Neural progenitor cell (in vitro differentiated cells): ENCODE measurements at regions not wholly inside any gene's neighbourhood (a gene's known extent, or its start where the extent isn't known, plus 50 kb on each side); places are given as distances from the start of the nearest gene placed in this dataset.
A peak's percentile ranks its signal among the peaks of the same experiment; 100 is the strongest.

Source experiments
- DNase-seq: peaks from one replicate; pipeline ENCODE4 v3.0.0-alpha.2; 2016; ENCODE audit warnings: low spot score
- H2AFZ ChIP-seq: fragments of 200-600 bp; sonication (generic); replicated peaks from 2 replicates; pipeline ENCODE4 v1.6.1; 2016; ENCODE audit warnings: antibody characterized with exemption
- H3F3A ChIP-seq: fragments of 200-600 bp; sonication (generic); 2 replicates; pipeline ENCODE4 v1.6.1; 2016; ENCODE audit warnings: antibody characterized with exemption, low read depth
- H3K27ac ChIP-seq: fragments of 200-600 bp; sonication (generic); 2 replicates; pipeline ENCODE4 v1.5.1; 2016; ENCODE audit warnings: mild to moderate bottlenecking
- H3K27me3 ChIP-seq: fragments of 200-600 bp; sonication (generic); 2 replicates; pipeline ENCODE4 v1.6.1; 2016; ENCODE audit warnings: mild to moderate bottlenecking, moderate library complexity
- H3K36me3 ChIP-seq: fragments of 200-600 bp; sonication (generic); 2 replicates; pipeline ENCODE4 v1.5.1; 2016
- H3K4me1 ChIP-seq: fragments of 200-600 bp; sonication (generic); 2 replicates; pipeline ENCODE4 v1.6.1; 2016; ENCODE audit warnings: mixed run types
- H3K4me2 ChIP-seq: fragments of 200-600 bp; sonication (generic); 2 replicates; pipeline ENCODE4 v1.6.1; 2016
- H3K4me3 ChIP-seq: fragments of 200-600 bp; sonication (generic); 2 replicates; pipeline ENCODE4 v1.5.1; 2016
- H3K79me2 ChIP-seq: fragments of 200-600 bp; sonication (generic); 2 replicates; pipeline ENCODE4 v1.6.1; 2016; ENCODE audit warnings: low read depth
- H3K9ac ChIP-seq: fragments of 200-600 bp; sonication (generic); 2 replicates; pipeline ENCODE4 v1.6.1; 2016
- H3K9me3 ChIP-seq: fragments of 200-600 bp; sonication (generic); 2 replicates; pipeline ENCODE4 v1.5.1; 2016; ENCODE audit warnings: low read depth
- H4K20me1 ChIP-seq: fragments of 200-600 bp; sonication (generic); 2 replicates; pipeline ENCODE4 v1.6.1; 2016; ENCODE audit warnings: low read depth
- H3K27ac Mint-ChIP-seq: 3 replicates; pipeline ENCODE4 v1.8.0; 2021; ENCODE audit warnings: mixed read lengths
- H3K27me3 Mint-ChIP-seq: 2 replicates; pipeline ENCODE4 v1.8.0; 2022; ENCODE audit warnings: low read depth, mild to moderate bottlenecking, inconsistent platforms, moderate library complexity, mixed read lengths; ENCODE audit not compliant: insufficient read depth
- H3K36me3 Mint-ChIP-seq: 3 replicates; pipeline ENCODE4 v1.8.0; 2021; ENCODE audit warnings: mixed read lengths
- H3K4me1 Mint-ChIP-seq: 3 replicates; pipeline ENCODE4 v1.8.0; 2021; ENCODE audit warnings: mixed read lengths
- H3K4me3 Mint-ChIP-seq: 3 replicates; pipeline ENCODE4 v1.8.0; 2021; ENCODE audit warnings: mild to moderate bottlenecking, moderate library complexity, mixed read lengths
- H3K9me3 Mint-ChIP-seq: 3 replicates; pipeline ENCODE4 v1.8.0; 2020; ENCODE audit warnings: mixed read lengths
- EZH2 ChIP-seq: fragments of 200-600 bp; sonication (generic); IDR thresholded peaks from 2 replicates; pipeline ENCODE4 v1.6.1; 2017; ENCODE audit warnings: antibody characterized with exemption, mild to moderate bottlenecking, moderate library complexity
- EZH2phosphoT487 ChIP-seq: fragments of 200-600 bp; sonication (generic); IDR thresholded peaks from 2 replicates; pipeline ENCODE4 v1.6.1; 2017; ENCODE audit warnings: antibody characterized with exemption
- TF ChIP-seq, protein P1 (sequence below): fragments of 200-600 bp; sonication (generic); IDR thresholded peaks from 2 replicates; pipeline ENCODE4 v1.5.1; 2017; ENCODE audit warnings: antibody characterized with exemption, mild to moderate bottlenecking

GRCh38 chr3:150278843-150279381, 129.2 kb upstream of the TSC22D2 start:
- Histone ChIP-seq H3K4me1 (peaks cover 25% of the 10 kb centered on the region), H2AFZ (no peak overlapping the region), H3F3A (peaks cover 11% of the 10 kb centered on the region), H3K27me3 (no peaks in the 10 kb centered on the region), H3K36me3 (no peaks in the 10 kb centered on the region), H3K27ac (peak overlapping the region; percentile 63), H3K79me2 (no peaks in the 10 kb centered on the region), H3K9me3 (no peaks in the 10 kb centered on the region), H4K20me1 (no peaks in the 10 kb centered on the region), H3K4me3 (no peak overlapping the region), H3K9ac (no peak overlapping the region), H3K4me2 (peak overlapping the region; percentile 33)
- Mint-ChIP-seq H3K9me3 (peaks cover 8% of the 10 kb centered on the region), H3K27me3 (no peaks in the 10 kb centered on the region), H3K4me3 (no peak overlapping the region), H3K36me3 (peaks cover 2% of the 10 kb centered on the region), H3K4me1 (no peaks in the 10 kb centered on the region), H3K27ac (no peak overlapping the region)
- peak; percentile 42 for DNase-seq
- TF ChIP-seq, protein P1, sequence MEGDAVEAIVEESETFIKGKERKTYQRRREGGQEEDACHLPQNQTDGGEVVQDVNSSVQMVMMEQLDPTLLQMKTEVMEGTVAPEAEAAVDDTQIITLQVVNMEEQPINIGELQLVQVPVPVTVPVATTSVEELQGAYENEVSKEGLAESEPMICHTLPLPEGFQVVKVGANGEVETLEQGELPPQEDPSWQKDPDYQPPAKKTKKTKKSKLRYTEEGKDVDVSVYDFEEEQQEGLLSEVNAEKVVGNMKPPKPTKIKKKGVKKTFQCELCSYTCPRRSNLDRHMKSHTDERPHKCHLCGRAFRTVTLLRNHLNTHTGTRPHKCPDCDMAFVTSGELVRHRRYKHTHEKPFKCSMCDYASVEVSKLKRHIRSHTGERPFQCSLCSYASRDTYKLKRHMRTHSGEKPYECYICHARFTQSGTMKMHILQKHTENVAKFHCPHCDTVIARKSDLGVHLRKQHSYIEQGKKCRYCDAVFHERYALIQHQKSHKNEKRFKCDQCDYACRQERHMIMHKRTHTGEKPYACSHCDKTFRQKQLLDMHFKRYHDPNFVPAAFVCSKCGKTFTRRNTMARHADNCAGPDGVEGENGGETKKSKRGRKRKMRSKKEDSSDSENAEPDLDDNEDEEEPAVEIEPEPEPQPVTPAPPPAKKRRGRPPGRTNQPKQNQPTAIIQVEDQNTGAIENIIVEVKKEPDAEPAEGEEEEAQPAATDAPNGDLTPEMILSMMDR: no peak
- no peak for TF ChIP-seq EZH2
- TF ChIP-seq EZH2phosphoT487: no peak

GRCh38 chr3:150278195-150278594, 129.9 kb upstream of the TSC22D2 start:
- Mint-ChIP-seq H3K9me3 (peaks cover 6% of the 10 kb centered on the region), H3K36me3 (peaks cover 2% of the 10 kb centered on the region), H3K4me1 (no peaks in the 10 kb centered on the region), H3K27ac (no peak overlapping the region), H3K27me3 (no peaks in the 10 kb centered on the region), H3K4me3 (no peak overlapping the region)
- H3K79me2 ChIP-seq: no peaks in the 10 kb centered on the region
- H3K9me3 ChIP-seq: no peaks in the 10 kb centered on the region
- H4K20me1 ChIP-seq: no peaks in the 10 kb centered on the region
- no peak overlapping the region for H2AFZ ChIP-seq
- no peak overlapping the region for H3K27ac ChIP-seq
- peak overlapping the region; percentile 7 for H3K4me2 ChIP-seq
- no peaks in the 10 kb centered on the region for H3K36me3 ChIP-seq
- no peaks in the 10 kb centered on the region for H3K27me3 ChIP-seq
- H3F3A ChIP-seq: peaks cover 11% of the 10 kb centered on the region
- no peak overlapping the region for H3K9ac ChIP-seq
- no peak for DNase-seq
- H3K4me3 ChIP-seq: no peak overlapping the region
- H3K4me1 ChIP-seq: peaks cover 25% of the 10 kb centered on the region
- TF ChIP-seq, protein P1: no peak
- TF ChIP-seq EZH2phosphoT487 (no peak), EZH2 (no peak)

- Histone ChIP-seq H3F3A (peaks cover 11% of the 10 kb centered on the region), H3K36me3 (no peaks in the 10 kb centered on the region), H3K4me3 (no peak overlapping the region), H3K4me2 (no peak overlapping the region), H3K9ac (no peak overlapping the region), H3K4me1 (peaks cover 25% of the 10 kb centered on the region), H3K27ac (no peak overlapping the region), H4K20me1 (no peaks in the 10 kb centered on the region), H3K9me3 (no peaks in the 10 kb centered on the region), H2AFZ (no peak overlapping the region), H3K27me3 (no peaks in the 10 kb centered on the region), H3K79me2 (no peaks in the 10 kb centered on the region)
- TF ChIP-seq, protein P1: no peak
- no peak for TF ChIP-seq EZH2phosphoT487
- TF ChIP-seq EZH2: no peak
- Mint-ChIP-seq H3K27ac (no peak overlapping the region), H3K27me3 (no peaks in the 10 kb centered on the region), H3K36me3 (no peaks in the 10 kb centered on the region), H3K4me1 (no peaks in the 10 kb centered on the region), H3K4me3 (no peak overlapping the region), H3K9me3 (peaks cover under 1% of the 10 kb centered on the region)
- no peak for DNase-seq
Measured at GRCh38 chr3:150277444-150277843, 130.7 kb upstream of the TSC22D2 start.
